Ammon's horn (tissue), 1 donor: ENCODE measurements at regions not wholly inside any gene's neighbourhood (a gene's known extent, or its start where the extent isn't known, plus 50 kb on each side); places are given as distances from the start of the nearest gene placed in this dataset.

Source experiments
- DNase-seq: peaks from one replicate; pipeline ENCODE4 v3.0.0-alpha.2; 2016; ENCODE audit warnings: low spot score

DNA sequence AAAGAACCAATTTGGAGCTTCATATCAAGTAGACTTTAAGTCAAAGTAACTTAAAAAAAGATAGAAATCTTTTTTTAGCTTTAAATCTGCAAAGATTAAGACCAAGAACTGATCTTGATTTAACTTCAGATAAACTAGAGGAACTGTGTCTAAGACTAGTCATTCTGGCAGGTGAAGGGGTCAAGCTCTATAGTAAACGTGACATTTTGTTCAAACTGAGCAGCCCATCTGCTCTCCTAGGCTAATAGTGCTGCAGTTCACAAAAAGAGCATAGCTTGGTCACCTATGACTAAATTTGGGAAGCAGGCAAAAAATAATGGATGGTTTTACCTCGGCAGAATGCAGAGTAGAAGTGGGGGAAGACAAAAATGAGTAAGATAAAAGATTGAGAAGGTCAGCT, 168.8 kb upstream of the ALCAM start:
- DNase-seq, result no peak

DNA sequence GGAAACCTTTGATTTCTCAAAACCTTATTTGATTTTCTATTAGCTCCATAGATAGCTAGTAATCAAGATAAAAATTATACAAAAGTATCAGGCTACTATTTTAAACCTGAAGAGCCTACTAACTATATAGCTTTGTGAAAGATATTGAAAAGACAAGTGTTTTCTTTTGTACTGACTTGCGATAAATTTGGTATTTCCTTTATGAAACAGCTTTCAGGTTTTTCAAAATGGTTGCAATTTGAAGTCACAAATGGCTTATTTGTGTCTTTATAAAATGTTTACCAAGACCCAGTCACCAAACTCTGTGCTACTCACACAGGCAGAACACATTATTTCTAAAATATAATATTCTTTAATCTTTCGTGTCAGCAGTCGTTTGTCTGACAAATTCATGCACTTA, 167.5 kb upstream of the ALCAM start:
- DNase-seq, result no peak

DNA sequence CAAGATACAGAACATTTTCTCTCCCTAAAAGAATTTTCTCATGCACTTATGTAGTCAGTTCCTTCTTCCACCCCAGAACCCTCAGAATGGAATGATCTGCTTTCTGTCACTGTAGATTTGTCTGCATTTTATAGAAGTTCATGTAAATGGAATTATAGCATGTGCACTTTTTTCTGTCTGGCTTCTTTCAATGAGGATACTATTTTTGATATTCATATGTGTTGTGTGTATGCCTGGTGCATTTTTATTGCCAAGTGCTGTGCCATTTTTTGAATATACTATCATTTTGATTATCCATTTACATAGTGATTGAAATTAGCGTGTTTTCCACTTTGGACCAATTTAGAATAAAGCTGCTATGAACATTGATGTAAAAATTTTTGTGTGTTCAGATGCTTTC, 156.6 kb upstream of the ALCAM start:
- DNase-seq, result no peak

DNA sequence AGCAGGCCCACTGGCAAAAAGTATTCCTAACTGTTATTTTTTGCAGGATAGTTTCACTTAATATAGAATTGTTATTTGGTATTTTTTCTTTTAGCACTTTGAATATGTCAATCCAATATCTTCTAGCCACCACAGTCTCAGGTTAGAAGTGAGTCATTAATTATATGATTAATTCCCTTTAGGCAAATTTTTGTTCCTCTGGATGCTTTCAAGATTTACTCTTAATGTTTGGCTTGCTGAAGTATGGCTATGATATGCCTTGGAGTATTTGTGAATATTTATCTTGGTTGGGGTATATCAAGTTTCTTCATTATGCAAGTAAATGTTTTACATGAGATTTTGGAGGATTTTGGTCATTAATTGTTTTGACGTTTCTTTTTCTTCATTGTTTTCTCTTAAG, 152.1 kb upstream of the ALCAM start:
- no peak for DNase-seq

DNA sequence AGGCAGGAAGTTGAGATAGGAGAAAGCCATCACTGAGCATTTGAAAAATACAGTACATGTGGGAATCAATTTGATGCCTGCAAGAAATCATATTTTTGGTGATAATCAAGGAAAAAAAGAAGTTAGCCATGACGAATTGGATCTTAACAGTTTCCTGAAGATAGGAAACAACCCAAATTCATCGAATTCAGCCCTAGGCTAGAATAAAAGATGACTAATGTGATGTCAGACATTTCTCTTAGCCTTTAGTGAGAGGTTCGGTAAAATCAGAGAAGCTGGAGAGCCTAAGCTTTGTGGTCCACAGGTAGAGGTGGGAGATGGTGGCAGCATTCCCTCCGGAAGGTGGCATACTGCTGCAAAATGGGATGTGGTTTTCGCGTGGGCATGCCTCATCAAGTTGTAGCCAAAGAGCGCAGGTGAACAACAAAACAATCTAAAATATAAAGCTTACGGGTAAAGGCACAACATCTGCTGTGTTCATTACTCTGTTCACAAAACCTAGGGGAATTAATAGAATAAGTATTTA, 144.1 kb upstream of the ALCAM start:
- no peak for DNase-seq

DNA sequence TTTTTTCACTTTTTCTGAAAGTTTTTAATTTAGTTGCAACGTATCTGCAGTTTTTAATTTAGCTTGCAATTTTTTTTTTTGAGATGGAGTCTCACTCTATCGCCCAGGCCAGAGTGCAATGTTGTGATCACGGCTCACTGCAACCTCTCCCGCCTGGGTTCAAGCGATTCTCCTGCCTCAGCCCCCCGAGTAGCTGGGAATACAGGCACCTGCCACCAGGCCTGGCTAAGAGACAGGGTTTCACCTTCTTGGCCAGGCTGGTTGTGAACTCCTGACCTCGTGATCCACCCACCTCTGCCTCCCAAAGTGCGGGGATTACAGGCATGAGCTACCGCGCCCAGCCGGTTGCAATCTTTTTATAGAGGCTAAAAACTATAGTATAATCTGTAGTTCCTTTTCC, 142.9 kb upstream of the ALCAM start:
- DNase-seq, result no peak

DNA sequence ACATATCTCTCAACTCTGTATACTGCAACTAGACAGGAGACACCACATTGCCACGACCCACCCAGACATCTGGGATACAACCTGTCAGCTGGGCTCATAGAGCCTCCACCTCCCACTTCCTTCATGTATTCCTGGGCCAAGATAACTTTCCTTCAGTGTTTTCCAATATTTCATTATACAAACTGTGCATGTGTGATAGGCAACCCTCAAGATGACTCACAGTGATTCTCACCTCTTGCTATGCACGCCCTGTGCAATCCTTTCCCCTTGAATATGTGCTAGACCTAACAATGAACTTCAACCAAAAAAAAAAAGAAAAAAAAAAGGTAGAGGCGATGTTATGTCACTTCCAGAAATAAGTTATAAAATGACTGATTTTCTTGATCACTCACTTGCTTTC, 138.0 kb upstream of the ALCAM start:
- DNase-seq, result no peak

DNA sequence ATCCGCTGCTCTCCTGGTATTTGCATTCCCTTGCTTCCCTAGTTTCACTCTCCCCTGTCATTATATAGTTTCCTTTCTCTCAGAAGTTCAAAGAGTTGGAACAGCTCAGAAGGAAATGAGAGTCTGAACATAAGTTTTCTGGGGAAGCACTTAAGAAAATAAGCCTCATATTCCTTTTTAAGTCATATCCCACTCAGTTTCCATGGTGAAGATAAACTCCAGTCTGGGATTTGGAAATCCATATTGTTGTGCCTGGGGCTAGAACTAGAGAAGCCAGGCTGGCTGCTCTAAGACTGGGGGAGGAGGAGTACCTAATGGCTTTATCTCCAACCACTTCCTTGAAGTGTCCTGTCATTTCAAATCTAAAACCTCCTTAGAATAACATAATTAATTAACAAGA, 134.2 kb upstream of the ALCAM start:
- no peak for DNase-seq

DNA sequence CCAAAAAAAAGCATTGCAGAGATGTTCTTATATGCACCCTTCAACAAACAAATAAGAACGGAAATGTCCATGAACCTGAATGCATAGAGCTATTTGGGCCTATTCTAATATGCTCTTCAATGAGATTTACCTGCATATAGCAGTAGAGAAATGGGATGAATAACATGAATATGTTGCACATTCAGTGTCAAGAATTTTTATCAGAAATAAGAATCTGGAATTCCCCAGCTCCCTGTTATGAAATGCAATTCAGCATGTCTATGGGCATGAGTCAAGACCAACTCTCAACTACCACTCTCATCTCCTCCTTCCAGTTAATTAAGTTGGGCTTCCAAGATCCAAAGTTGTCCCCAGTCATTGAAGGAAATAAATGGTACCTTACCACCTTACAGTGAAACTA, 133.7 kb upstream of the ALCAM start:
- DNase-seq, result no peak

DNA sequence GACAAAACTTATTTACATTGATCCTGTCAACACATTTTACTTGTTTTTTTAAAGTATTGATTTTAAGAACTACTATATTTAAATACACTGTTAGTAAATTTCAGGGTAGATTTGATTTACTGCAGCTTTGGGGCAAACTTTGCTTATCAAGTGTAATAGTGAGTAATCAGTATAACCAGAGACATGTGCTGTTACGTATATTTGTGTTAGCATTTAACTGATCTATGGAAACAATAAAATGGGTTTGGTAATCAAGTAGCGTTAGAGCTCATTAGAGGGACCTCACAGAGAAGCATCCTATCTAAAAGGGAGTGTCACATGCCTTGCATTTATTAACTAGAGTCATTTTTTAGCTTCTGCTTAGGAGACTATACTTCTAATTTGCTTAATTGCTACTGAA, 131.5 kb upstream of the ALCAM start:
- DNase-seq, result no peak

DNA sequence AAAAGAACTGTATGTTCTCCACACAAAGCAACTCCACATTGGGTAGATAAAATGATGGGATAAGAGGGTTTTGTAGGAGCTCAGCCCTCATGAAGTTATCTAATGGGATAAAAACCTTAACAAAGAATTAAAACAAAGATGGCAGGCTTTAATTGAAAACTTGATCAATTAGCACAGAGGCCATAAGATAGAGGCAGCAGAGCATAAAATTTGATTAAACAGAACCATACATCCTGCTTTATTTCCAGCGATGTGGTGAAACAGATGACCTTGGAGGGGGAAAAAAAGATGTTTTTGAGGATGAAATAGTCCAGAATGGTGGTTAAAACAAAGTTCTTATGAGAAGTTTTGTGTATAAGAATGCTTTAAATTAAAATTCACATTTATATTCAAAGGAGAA, 130.9 kb upstream of the ALCAM start:
- no peak for DNase-seq

DNA sequence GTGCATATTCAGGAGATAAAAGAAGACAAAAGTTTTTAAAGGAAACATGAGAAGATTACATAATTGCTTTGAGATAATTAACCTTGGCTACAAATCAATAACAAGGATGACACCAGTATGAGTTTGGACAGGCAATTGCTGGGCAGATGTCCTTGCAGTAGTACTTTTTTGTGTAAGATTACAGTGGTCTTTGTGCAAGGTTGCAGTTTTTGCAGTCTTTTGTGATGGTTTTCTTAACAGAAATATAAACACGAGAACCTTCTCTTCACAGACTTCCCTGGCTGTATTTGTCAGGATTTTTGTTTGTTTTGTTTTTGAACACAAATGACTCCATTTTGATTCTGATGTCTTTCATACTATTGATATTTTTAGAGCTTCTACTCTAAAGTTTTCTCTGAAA, 128.3 kb upstream of the ALCAM start:
- no peak for DNase-seq

DNA sequence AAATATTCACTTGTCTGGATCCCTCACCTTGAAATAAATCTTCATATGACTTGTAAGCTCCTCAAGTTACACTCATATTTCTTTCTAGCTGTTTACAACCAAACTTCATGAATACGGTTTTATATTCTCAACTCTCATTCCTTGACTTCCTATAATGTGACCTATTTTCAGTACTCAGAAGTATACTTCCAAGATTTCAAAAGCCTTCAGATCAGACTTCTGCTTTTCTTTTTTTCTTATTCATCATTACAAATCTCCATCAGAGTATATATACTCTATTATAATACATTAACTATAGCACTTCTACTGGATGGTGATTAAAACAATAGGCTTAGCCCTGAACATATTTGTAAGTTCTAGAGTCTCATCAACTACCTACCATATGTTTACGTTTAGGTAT, 123.6 kb upstream of the ALCAM start:
- DNase-seq, result no peak

DNA sequence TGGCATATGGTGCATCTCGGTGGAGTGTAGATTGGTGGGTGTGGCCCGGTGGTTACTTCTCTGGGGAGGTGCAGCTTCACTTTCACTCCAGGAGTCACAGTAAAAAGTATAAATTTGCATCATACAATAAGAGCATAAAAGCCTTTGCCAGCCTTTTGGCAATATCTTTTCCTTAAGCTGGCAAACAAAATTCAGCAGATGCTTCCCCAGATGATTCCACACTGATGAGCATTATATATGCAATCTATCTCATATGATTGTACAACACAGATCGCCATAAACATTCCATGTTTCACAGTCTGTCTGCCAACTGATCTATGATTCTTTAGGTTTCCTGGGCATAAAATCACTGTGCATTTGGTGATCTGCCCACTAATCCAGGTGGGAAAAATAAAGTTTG, 120.2 kb upstream of the ALCAM start:
- no peak for DNase-seq

DNA sequence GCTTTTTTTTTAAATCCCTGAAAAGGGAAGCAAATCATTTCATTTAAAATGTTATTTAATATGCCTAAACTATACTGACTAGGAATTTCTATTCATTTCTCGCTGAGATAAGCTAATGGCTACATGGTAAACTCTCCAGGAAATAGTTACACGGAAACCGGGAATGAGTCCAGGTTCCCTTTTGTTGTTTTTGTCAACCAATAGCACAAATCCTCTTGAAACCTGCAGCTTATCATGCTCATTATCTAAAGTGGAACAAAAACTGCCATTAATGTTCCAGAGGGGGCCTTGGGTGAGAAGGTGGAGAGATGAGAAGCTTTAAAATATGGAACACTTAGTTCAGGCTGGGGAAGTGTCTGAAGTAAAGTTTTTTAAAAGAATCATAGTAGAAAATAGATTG, 113.5 kb upstream of the ALCAM start:
- DNase-seq, result no peak

DNA sequence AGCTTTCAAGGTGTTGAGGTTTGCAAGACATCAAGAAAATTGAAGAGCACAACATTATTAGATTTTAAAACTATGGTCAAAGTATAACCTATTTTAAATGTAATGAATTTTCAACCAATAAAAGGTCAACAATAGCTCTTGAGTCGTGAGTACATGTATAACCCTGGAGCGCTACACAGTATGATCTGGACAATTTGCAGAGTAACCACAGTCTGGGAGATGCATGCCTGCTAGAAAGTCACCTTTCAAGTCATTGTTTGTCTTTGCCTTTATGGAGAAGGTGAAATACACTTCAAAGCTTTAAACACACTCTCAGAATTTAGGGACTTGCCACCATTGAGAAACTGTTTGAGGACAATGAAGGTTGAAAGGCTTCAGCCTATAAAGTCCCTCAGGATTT, 112.6 kb upstream of the ALCAM start:
- DNase-seq, result no peak

DNA sequence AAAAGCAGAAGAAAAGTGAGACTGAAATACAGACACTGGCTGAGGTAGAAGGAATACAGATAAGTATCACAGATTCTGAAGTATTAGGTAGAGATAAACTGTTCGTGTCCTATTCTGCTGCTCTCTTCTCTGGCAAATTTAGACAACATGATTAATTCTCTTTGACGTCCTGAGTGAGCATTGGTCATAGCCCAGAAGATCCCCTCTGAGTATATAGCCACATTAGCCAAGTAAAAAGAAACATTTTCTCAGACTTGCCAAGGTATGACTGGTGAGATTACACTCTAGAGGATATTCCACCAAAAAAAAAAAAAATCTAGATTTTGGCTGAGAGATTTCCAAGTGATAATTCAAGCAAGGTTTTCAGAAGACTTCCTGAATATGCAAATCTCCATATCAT, 111.4 kb upstream of the ALCAM start:
- DNase-seq, result no peak

DNA sequence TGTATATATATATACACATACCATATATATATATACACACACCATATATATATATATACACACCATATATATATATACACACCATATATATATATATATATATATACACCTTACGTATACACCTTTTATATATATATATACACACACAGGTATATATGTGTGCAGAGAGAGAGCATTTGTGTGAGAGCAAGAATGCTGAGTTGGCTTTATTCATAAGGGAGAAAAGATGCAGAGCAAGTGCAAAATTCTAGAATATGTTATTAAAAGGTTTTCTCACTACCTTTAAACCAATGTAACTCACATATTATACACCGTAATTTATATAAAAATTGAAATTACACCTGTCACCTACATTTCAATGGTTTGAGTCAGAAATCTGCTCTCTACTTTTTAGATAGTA, 107.2 kb upstream of the ALCAM start:
- DNase-seq, result no peak

DNA sequence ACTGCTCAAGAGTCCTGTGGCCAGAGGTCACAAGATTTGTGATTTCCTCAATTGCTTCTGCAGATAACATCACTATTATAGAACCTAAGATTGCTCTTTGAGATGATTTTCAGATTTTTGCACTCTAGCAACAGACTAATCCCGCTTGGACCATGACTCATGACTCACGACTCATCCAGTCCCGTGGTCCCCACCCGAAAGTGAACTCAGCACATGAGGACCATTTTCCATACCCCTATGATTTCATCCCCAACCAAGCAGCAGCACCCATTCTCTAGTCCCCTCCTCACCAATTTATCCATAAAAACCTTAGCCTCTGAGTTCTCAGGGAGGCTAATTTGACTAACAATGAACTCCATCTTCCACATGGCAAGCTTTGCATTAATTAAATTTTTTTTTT, 106.3 kb upstream of the ALCAM start:
- no peak for DNase-seq

DNA sequence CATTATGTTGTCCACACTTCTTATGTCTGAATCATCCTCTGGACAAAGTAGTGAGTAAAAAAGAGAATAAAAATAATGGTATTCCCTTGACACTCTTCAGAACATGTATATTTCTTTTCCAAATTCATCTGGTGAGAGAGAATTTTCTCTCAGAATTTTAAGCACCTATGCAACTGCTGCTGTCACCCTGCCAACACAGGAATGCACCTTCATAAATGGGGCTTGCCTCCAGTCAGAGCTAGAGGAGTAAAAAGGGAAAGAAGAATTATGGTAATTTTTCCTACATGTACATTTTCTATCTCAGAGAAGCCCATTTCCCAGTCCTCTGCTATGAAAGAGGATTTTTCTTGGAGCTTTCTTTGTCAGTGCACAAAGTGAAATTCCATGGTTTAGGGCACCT, 92.2 kb upstream of the ALCAM start:
- DNase-seq, result no peak

DNA sequence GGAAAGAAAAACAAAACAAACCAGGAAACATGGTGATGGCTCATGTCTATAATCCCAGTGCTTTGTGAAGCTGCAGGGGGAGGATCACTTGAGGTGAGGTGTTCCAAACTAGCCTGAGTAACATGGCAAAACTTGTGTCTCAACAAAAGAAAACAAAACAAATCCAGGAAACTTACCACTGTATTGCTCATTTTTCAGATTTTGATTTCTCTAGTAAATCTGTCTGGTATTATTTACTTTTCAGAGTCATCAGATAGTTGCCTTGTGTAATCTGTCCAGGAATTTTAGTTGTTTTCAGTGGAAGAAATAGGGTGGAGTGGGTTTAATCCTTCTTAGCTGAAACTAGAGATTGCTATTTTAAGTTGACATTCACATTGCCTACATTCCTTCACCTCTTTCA, 91.8 kb upstream of the ALCAM start:
- no peak for DNase-seq

DNA sequence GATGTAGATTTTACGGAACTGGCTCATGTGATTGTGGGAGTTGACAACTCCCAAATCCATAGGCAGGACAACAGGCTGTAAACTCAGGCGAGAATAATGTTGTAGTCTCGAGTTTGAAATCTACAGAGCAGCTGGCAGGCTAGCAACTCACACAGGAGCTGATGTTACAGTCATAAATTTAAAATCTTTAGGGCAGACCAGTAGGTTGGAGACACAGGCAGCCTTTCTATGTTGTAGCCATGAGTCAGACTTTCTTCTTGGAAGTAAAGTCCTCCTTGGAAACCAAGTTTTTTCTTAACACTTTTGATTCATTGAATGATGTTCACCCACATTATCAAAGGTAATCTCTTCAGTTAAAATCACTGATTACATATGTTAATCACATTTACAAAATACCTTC, 89.1 kb upstream of the ALCAM start:
- DNase-seq, result no peak

DNA sequence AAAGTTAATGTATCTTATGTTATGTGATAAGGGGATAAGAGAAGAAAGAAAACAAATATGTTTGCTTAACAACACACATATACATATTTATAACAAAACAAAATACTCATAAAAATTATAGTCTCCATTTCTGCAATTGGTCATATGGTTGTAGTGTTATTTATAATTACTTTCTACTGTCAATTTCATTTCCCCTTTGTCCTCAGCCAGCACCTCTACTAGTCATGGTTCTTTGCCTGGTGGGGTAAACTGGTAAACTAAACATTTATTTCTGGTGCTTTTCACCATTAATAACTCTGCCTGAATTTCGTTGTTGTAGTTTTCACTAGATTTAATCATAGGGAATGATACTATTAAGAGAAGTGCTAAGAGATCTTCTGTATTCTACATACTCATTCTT, 88.0 kb upstream of the ALCAM start:
- DNase-seq, result no peak

DNA sequence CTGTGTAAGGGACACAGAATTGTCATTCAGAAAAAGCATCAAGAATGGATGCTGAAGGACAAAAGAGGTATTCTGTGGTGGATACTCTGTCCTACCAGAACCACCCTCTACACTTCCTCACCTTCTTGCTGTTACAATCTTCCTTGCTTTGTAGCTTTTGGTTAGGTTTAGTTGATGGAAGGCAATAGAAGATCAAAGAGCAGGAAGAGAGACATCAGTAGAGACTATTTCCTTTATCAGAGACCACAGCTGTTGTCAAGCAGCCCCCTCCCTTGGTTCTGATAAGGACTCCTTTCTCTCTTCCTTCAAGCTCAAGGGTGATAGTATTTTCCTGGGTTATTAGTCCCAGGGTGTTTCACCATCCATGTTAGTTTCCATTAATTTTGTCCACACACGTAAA, 84.7 kb upstream of the ALCAM start:
- DNase-seq, result no peak

DNA sequence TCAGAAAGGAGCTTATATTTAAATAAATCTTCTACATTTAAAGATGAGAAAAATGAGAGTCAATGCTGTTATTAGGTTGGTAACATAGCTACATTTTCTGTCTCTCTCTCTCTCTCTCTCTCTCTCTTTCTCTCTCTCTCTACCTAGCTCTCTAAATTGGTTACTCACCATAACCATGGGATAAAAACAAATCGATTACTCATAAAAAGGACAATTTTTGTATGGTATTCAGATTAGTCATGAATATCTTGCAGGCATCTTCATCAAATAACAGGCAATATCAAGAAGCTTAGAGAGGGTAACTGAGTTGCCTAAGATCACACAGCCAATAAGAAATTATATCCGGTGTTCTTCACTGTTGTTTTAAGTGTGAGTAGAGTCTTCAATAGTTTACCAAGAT, 81.8 kb upstream of the ALCAM start:
- no peak for DNase-seq
